Glomerular visceral epithelial cell (primary cell): ENCODE measurements at regions not wholly inside any gene's neighbourhood (a gene's known extent, or its start where the extent isn't known, plus 50 kb on each side); places are given as distances from the start of the nearest gene placed in this dataset.

Experiments used
- DNase-seq: peaks from one replicate; pipeline ENCODE4 v3.0.0-alpha.2; 2016; ENCODE audit errors: extremely low spot score

GRCh38 chr1:36644556-36644955, 161.8 kb upstream of the CSF3R start:
- DNase-seq: no peak

- DNase-seq: no peak
Observed at GRCh38 chr1:36643371-36644270, 160.9 kb upstream of the CSF3R start.

GRCh38 chr1:36642802-36643201, 160.1 kb upstream of the CSF3R start:
- no peak for DNase-seq

- no peak for DNase-seq
Observed at GRCh38 chr1:36641776-36642175, 159.1 kb upstream of the CSF3R start.

- no peak for DNase-seq
Observed at GRCh38 chr1:36639461-36639860, 156.7 kb upstream of the CSF3R start.

- DNase-seq: no peak
Observed at GRCh38 chr1:36638268-36638667, 155.6 kb upstream of the CSF3R start.

- no peak for DNase-seq
Observed at GRCh38 chr1:36636206-36636605, 153.5 kb upstream of the CSF3R start.

GRCh38 chr1:36635284-36635683, 152.6 kb upstream of the CSF3R start:
- DNase-seq: no peak

GRCh38 chr1:36628804-36629203, 146.1 kb upstream of the CSF3R start:
- no peak for DNase-seq

GRCh38 chr1:36626435-36626834, 143.7 kb upstream of the CSF3R start:
- DNase-seq: no peak

GRCh38 chr1:36625935-36626310, 143.2 kb upstream of the CSF3R start:
- no peak for DNase-seq

GRCh38 chr1:36625253-36625934, 142.7 kb upstream of the CSF3R start:
- DNase-seq: no peak

GRCh38 chr1:36624466-36624865, 141.8 kb upstream of the CSF3R start:
- DNase-seq: no peak

GRCh38 chr1:36622741-36623648, 140.3 kb upstream of the CSF3R start:
- no peak for DNase-seq

- DNase-seq: no peak
Observed at GRCh38 chr1:36621531-36621930, 138.8 kb upstream of the CSF3R start.

- no peak for DNase-seq
Observed at GRCh38 chr1:36620142-36620541, 137.4 kb upstream of the CSF3R start.

- no peak for DNase-seq
Observed at GRCh38 chr1:36614991-36615390, 132.3 kb upstream of the CSF3R start.

- DNase-seq: no peak
Observed at GRCh38 chr1:36614571-36614970, 131.9 kb upstream of the CSF3R start.

- DNase-seq: no peak
Observed at GRCh38 chr1:36613721-36614120, 131.0 kb upstream of the CSF3R start.

- DNase-seq: no peak
Observed at GRCh38 chr1:36612881-36613280, 130.2 kb upstream of the CSF3R start.

GRCh38 chr1:36612121-36612520, 129.4 kb upstream of the CSF3R start:
- no peak for DNase-seq
